ENCODE measurements at regions not wholly inside any gene's neighbourhood (a gene's known extent, or its start where the extent isn't known, plus 50 kb on each side); places are given as distances from the start of the nearest gene placed in this dataset.

- TF ChIP-seq POLR2A (IDR thresholded peaks at IDR 0.05) (no peak), CTCF (IDR thresholded peaks at IDR 0.05) (no peak)
Observed at GRCh38 chr5:146962801-146963355, 84.3 kb upstream of the PPP2R2B start.
